GM12864 (cell line): ENCODE measurements at regions not wholly inside any gene's neighbourhood (a gene's known extent, or its start where the extent isn't known, plus 50 kb on each side); places are given as distances from the start of the nearest gene placed in this dataset.

Experiments used
- DNase-seq: peaks from one replicate; pipeline ENCODE4 v3.0.0-alpha.2; 2011; ENCODE audit warnings: low read depth
- H3K4me3 ChIP-seq: 2 replicates; pipeline ENCODE4 v1.5.1; 2011; ENCODE audit warnings: mild to moderate bottlenecking, low read depth, low read length, control low read depth
- TF ChIP-seq, protein P1 (sequence below): IDR thresholded peaks from 2 replicates; pipeline ENCODE4 v1.5.1; 2011; ENCODE audit warnings: low read depth, mild to moderate bottlenecking, moderate library complexity, low read length, control low read depth, inconsistent platforms; ENCODE audit errors: missing control alignments

DNA sequence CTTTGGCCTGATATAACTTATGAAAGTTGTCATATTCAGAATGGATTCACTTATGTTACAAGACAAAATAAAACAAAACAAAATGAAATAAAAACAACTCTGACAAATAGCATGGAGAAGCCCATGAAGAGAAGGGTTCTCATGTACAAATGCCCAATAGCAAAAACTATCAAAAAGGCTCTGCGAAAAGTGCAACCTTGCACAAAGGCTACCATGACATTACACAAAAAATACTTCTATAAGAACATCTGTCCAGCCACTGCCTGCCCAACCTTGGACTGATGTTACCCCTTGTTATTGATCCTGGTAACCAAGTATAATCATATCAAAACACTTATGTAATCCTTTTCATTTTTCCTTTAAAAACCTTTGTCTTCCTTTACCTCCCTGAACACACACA lies 213.0 kb downstream of the ATP23 start:
- DNase-seq: no peak
- no peak overlapping the region for H3K4me3 ChIP-seq
- TF ChIP-seq, protein P1, sequence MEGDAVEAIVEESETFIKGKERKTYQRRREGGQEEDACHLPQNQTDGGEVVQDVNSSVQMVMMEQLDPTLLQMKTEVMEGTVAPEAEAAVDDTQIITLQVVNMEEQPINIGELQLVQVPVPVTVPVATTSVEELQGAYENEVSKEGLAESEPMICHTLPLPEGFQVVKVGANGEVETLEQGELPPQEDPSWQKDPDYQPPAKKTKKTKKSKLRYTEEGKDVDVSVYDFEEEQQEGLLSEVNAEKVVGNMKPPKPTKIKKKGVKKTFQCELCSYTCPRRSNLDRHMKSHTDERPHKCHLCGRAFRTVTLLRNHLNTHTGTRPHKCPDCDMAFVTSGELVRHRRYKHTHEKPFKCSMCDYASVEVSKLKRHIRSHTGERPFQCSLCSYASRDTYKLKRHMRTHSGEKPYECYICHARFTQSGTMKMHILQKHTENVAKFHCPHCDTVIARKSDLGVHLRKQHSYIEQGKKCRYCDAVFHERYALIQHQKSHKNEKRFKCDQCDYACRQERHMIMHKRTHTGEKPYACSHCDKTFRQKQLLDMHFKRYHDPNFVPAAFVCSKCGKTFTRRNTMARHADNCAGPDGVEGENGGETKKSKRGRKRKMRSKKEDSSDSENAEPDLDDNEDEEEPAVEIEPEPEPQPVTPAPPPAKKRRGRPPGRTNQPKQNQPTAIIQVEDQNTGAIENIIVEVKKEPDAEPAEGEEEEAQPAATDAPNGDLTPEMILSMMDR: no peak

DNA sequence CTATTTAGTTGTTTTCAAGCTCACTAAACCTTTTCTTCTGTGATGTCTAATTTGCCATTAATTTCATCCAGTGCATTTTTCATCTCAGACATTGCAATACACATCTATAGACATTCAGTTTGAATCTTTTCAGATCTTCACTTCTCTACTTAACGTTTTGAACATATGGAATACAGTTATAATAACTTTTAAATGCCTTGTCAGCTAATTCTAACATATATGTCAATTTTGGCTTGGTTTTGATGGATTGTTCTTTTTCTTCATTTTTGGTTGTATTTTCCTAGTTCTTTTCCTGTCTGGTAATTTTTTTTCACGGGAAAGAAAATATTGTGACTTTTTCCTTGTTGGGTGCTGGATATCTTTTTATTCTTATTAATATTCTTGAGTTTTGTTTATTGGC lies 215.3 kb downstream of the ATP23 start:
- no peak for DNase-seq
- no peak overlapping the region for H3K4me3 ChIP-seq
- TF ChIP-seq, protein P1: no peak

DNA sequence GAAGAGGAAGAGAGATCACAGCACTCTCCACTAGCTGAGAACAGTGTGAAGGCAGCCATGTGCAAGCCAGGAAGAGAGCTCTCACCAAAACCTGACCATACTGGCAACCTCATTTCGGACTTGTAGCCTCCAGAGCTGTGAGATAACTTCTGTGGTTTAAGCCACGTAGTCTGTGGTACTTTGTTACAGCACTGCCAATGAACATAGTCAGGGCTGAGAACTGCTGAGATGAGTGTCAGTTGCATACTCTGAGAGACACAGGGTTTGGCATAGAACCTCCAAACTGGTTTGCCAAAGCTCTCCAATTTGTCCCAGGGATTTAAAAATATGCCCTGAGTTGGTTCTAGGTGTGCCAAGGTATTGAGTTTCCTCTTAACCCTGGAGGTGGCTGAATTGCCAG lies 218.6 kb downstream of the ATP23 start:
- no peak overlapping the region for H3K4me3 ChIP-seq
- no peak for DNase-seq

DNA sequence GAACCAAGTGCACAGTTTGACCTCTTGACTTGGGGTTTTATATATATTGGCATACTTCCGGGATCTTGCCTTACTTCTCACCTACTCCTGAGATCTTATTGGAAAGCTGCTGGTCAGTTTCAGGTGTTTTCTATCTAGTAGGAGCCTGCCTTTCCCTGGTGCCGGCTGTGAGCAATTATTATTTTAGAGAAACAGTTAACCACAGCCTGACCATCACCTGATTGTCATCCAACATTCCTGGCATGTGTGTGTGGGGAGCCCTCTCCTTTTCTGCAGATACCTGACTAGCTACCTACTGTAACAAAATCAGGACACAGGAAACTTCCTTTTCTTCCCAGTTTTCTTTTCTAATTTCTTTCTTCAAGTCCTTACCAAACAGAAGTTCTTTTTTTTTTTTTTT lies 220.4 kb downstream of the ATP23 start:
- H3K4me3 ChIP-seq: no peak overlapping the region
- no peak for DNase-seq
- TF ChIP-seq, protein P1: no peak

More for the DNA sequence above, 218.6 kb downstream of the ATP23 start:
- TF ChIP-seq, protein P1: no peak

DNA sequence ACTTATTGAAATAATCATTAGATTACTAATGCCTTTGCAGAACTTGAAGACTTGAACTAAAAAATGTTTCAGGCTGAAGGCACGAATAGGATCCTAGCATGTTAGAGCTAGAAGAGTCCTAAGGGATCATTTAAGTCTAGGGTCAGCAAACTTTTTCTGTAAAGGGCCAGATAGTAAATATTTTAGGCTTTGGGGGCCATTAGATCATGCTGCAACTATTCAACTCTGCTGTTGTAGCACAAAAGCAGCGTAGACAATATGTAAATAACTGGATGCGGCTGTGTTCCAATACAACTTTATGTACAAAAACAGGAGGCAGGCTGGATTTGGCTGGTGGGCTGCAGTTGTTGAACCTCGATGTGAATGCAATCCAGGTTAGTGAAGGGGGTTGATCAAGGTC lies 221.7 kb downstream of the ATP23 start:
- no peak overlapping the region for H3K4me3 ChIP-seq
- DNase-seq: no peak
- TF ChIP-seq, protein P1: no peak

DNA sequence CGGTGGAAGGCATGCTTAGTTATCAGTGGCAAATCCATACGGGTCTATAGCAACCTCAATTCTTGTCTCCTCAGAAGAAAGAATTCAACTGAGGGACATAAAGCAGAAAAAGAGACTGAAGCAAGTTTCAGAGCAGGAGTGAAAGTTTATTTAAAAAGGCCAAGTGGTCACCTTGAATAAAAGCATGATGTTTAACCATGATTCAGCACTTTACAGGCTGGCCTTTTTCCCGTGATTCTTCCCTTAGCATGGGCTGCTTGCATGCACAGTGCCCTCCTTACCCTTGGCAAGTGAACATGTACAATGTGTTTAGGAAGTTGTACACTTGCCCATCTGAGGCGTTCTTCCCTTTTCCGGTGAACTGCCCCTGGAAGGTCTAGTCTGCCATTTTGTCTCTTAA lies 225.3 kb downstream of the ATP23 start:
- TF ChIP-seq, protein P1: no peak
- H3K4me3 ChIP-seq: no peak overlapping the region
- no peak for DNase-seq

DNA sequence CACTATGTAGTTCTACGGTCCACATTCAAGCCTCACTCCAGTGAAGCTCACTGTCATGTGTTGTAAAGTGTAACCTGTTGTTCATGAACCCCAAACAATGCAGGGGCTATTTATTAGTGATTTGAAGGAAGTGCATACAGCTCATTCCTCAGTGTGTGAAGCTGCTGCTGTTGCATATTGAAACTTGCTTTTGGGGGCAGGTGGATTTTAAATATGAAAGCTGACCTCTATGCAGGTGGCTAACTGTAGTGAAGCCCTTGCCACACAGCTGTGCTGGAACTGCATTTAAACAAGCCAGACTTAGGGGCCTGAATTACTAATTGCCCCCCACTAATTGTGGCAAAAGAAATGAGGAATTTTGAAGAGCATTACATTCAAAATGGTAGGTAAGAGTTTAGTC lies 226.3 kb downstream of the ATP23 start:
- TF ChIP-seq, protein P1: no peak
- H3K4me3 ChIP-seq: no peak overlapping the region
- no peak for DNase-seq
